OCI-LY3 (cell line): ENCODE measurements at regions not wholly inside any gene's neighbourhood (a gene's known extent, or its start where the extent isn't known, plus 50 kb on each side); places are given as distances from the start of the nearest gene placed in this dataset.

Experiments
- EZH2phosphoT487 ChIP-seq: fragments of 200-600 bp; shearing (Covaris generic); IDR thresholded peaks from 2 replicates; pipeline ENCODE4 v1.6.1; 2018; ENCODE audit warnings: antibody characterized with exemption, mixed run types, low read depth
- TF ChIP-seq, protein P1 (sequence below): fragments of 200-600, 300-600 bp; sonication (generic); IDR thresholded peaks from 2 replicates; pipeline ENCODE4 v1.5.1; 2014; ENCODE audit warnings: antibody characterized with exemption, low read length, low read depth

DNA sequence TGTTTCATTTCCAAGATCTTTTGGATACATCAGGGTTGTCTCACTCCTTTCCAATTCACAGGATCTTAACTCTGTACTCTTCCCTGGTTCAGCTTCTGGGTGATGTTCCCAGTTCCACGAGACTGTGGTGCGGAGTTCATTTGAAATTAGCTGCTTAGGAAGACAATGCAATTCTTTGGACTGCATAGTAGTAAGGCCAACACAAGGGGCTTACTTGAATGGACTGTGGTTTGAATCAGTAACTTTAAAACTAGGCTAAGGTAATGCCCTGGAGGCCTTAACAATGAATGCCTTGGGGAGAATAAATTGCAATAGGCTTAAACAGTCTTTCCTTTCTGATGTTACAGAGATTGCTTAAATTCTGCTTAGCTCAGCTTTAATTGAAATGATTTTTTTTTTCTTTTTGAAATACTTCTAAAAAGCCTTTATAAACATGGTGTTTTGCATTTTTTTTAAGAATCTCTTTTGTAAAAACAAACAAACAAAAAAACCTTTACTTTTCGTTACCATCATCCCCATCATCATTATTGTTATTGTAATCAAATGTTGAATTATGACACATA is 133.8 kb upstream of the MEF2C start:
- TF ChIP-seq, protein P1, sequence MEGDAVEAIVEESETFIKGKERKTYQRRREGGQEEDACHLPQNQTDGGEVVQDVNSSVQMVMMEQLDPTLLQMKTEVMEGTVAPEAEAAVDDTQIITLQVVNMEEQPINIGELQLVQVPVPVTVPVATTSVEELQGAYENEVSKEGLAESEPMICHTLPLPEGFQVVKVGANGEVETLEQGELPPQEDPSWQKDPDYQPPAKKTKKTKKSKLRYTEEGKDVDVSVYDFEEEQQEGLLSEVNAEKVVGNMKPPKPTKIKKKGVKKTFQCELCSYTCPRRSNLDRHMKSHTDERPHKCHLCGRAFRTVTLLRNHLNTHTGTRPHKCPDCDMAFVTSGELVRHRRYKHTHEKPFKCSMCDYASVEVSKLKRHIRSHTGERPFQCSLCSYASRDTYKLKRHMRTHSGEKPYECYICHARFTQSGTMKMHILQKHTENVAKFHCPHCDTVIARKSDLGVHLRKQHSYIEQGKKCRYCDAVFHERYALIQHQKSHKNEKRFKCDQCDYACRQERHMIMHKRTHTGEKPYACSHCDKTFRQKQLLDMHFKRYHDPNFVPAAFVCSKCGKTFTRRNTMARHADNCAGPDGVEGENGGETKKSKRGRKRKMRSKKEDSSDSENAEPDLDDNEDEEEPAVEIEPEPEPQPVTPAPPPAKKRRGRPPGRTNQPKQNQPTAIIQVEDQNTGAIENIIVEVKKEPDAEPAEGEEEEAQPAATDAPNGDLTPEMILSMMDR = no peak
- no peak for TF ChIP-seq EZH2phosphoT487
